HG03565 (cell line): ENCODE measurements at regions not wholly inside any gene's neighbourhood (a gene's known extent, or its start where the extent isn't known, plus 50 kb on each side); places are given as distances from the start of the nearest gene placed in this dataset.

ENCODE experiments used
- ATAC-seq: cut with Tn5 transposase; IDR thresholded peaks from one replicate; pipeline ENCODE4 v1.9.1; 2021; ENCODE audit warnings: mild to moderate bottlenecking, moderate library complexity; ENCODE audit not compliant: unreplicated experiment

GRCh38 chr2:15733867-15734673 lies 142.4 kb downstream of the DDX1 start:
- no peak for ATAC-seq

- no peak for ATAC-seq
Observed at GRCh38 chr2:15734674-15735483, 143.2 kb downstream of the DDX1 start.

GRCh38 chr2:15735484-15736326 lies 144.0 kb downstream of the DDX1 start:
- no peak for ATAC-seq

GRCh38 chr2:15736396-15737180 lies 144.9 kb downstream of the DDX1 start:
- no peak for ATAC-seq

GRCh38 chr2:15737314-15738224 lies 145.9 kb downstream of the DDX1 start:
- ATAC-seq: no peak

GRCh38 chr2:15738225-15738546 lies 146.5 kb downstream of the DDX1 start:
- no peak for ATAC-seq

- ATAC-seq: no peak
Observed at GRCh38 chr2:15738943-15739342, 147.3 kb downstream of the DDX1 start.

- no peak for ATAC-seq
Observed at GRCh38 chr2:15744820-15745219, 153.2 kb downstream of the DDX1 start.

- ATAC-seq: no peak
Observed at GRCh38 chr2:15745350-15745749, 153.7 kb downstream of the DDX1 start.

GRCh38 chr2:15745907-15746702 lies 154.4 kb downstream of the DDX1 start:
- no peak for ATAC-seq

GRCh38 chr2:15746703-15747550 lies 155.3 kb downstream of the DDX1 start:
- ATAC-seq: no peak

GRCh38 chr2:15747603-15748471 lies 156.2 kb downstream of the DDX1 start:
- no peak for ATAC-seq

- no peak for ATAC-seq
Observed at GRCh38 chr2:15748736-15749323, 157.2 kb downstream of the DDX1 start.

GRCh38 chr2:15749460-15750432 lies 158.1 kb downstream of the DDX1 start:
- no peak for ATAC-seq

- ATAC-seq: no peak
Observed at GRCh38 chr2:15750433-15750814, 158.8 kb downstream of the DDX1 start.
